Gastrocnemius medialis (tissue), 4 donors: ENCODE measurements at regions not wholly inside any gene's neighbourhood (a gene's known extent, or its start where the extent isn't known, plus 50 kb on each side); places are given as distances from the start of the nearest gene placed in this dataset.

Experiments
- ATAC-seq, 2 donors: fragments of 150-250 bp; one replicate each; pipeline ENCODE4 v1.9.1; 2016
- DNase-seq, 2 donors: peaks; one replicate each; pipeline ENCODE4 v3.0.0-alpha.2; 2019
- H3K27ac ChIP-seq, 4 donors: fragments of 200-600 bp; sonication (generic); 1 replicate in 1 of 4; 2 replicates in 3 of 4; pipeline ENCODE4 v1.5.1; 2016 to 2018; ENCODE audit warnings: mild to moderate bottlenecking in 2 of 4, moderate library complexity in 1 of 4
- H3K27me3 ChIP-seq, 3 donors: fragments of 200-600 bp; sonication (generic) in 2 of 3; 1 replicate in 1 of 3; 2 replicates in 2 of 3; pipeline versions ENCODE4 v1.5.1 to v1.6.0; 2016 to 2019; ENCODE audit warnings: mild to moderate bottlenecking in 1 of 3, moderate library complexity in 1 of 3
- H3K36me3 ChIP-seq, 2 donors: fragments of 200-600 bp; sonication (generic) in 1 of 2; one replicate each; pipeline ENCODE4 v1.5.1; 2017 to 2018
- H3K4me1 ChIP-seq, 2 donors: fragments of 200-600 bp; sonication (generic) in 1 of 2; one replicate each; pipeline ENCODE4 v1.5.1; 2016 to 2017; ENCODE audit warnings: mild to moderate bottlenecking in 2 of 2
- H3K4me3 ChIP-seq, 4 donors: fragments of 200-600 bp; sonication (generic) in 3 of 4; 1 replicate in 1 of 4; 2 replicates in 3 of 4; pipeline ENCODE4 v1.5.1; 2016 to 2019; ENCODE audit warnings: mild to moderate bottlenecking in 2 of 4
- H3K9me3 ChIP-seq, 3 donors: fragments of 200-600 bp; sonication (generic) in 2 of 3; 1 replicate in 1 of 3; 2 replicates in 2 of 3; pipeline ENCODE4 v1.5.1; 2016 to 2019
- CTCF ChIP-seq, 5 experiments: fragments of 450-650 bp in 3 of 5; fragments of 200-600 bp in 2 of 5; sonication (generic) in 2 of 5; IDR thresholded peaks in 4 of 5; conservative IDR thresholded peaks in 1 of 5; 1 replicate in 4 of 5; 2 replicates in 1 of 5; pipeline ENCODE4 v1.5.1; 2016 to 2019; ENCODE audit warnings: antibody characterized with exemption in 5 of 5, mild to moderate bottlenecking in 3 of 5, moderate library complexity in 3 of 5
- POLR2A ChIP-seq, 2 donors: fragments of 450-650 bp; IDR thresholded peaks; one replicate each; pipeline ENCODE4 v1.6.1; 2017; ENCODE audit warnings: antibody characterized with exemption in 2 of 2, mild to moderate bottlenecking in 2 of 2, moderate library complexity in 2 of 2
- in situ Hi-C, 4 donors: fragments of 200-750 bp; cut with MboI; loops; one replicate each; pipeline versions ENCODE4 v1.15.0 to v1.8.0; 2017; ENCODE audit warnings: low sequenced_read_pairs in 4 of 4
- intact Hi-C: fragments of 100-400 bp; cut with DNase I; formaldehyde crosslinking; loops from one replicate; pipeline ENCODE4 v1.15.1; 2023; ENCODE audit warnings: low total_unique reads

- no peak for DNase-seq
- Histone ChIP-seq H3K4me3 (no peak overlapping the region), H3K27ac (no peak overlapping the region), H3K4me1 (no peaks in the 10 kb centered on the region), H3K27me3 (no peaks in the 10 kb centered on the region), H3K36me3 (no peaks in the 10 kb centered on the region), H3K9me3 (no peaks in the 10 kb centered on the region)
- intact Hi-C loops (no loop called here), in situ Hi-C loops (no loop called here)
- no peak for ATAC-seq
- TF ChIP-seq CTCF (IDR thresholded peaks at IDR 0.05 in 4 of 5, conservative IDR thresholded peaks at IDR 0.05 in 1 of 5) (no peak), POLR2A (IDR thresholded peaks at IDR 0.05) (no peak)
Observed at GRCh38 chr3:168267179-168267578, 171.5 kb upstream of the GOLIM4 start.

- in situ Hi-C loops (no loop called here), intact Hi-C loops (no loop called here)
- no peak for TF ChIP-seq CTCF (IDR thresholded peaks at IDR 0.05 in 4 of 5, conservative IDR thresholded peaks at IDR 0.05 in 1 of 5)
- no peak for TF ChIP-seq POLR2A (IDR thresholded peaks at IDR 0.05)
Observed at GRCh38 chr3:168266335-168266734, 170.6 kb upstream of the GOLIM4 start.

GRCh38 chr3:168262887-168263286 is 167.2 kb upstream of the GOLIM4 start:
- DNase-seq (no peak), ATAC-seq (no peak)
- Histone ChIP-seq H3K27me3 (no peaks in the 10 kb centered on the region), H3K4me3 (no peak overlapping the region), H3K9me3 (no peaks in the 10 kb centered on the region), H3K27ac (no peak overlapping the region), H3K4me1 (no peaks in the 10 kb centered on the region), H3K36me3 (no peaks in the 10 kb centered on the region)
- intact Hi-C loops (no loop called here), in situ Hi-C loops (no loop called here)
- TF ChIP-seq CTCF (IDR thresholded peaks at IDR 0.05 in 4 of 5, conservative IDR thresholded peaks at IDR 0.05 in 1 of 5): no peak

More at GRCh38 chr3:168266335-168266734, 170.6 kb upstream of the GOLIM4 start:
- Histone ChIP-seq H3K27ac (no peak overlapping the region), H3K9me3 (no peaks in the 10 kb centered on the region), H3K4me3 (no peak overlapping the region), H3K36me3 (no peaks in the 10 kb centered on the region), H3K4me1 (no peaks in the 10 kb centered on the region), H3K27me3 (no peaks in the 10 kb centered on the region)
- DNase-seq: no peak
- ATAC-seq: no peak

GRCh38 chr3:168260859-168261258 is 165.1 kb upstream of the GOLIM4 start:
- TF ChIP-seq CTCF (IDR thresholded peaks at IDR 0.05 in 4 of 5, conservative IDR thresholded peaks at IDR 0.05 in 1 of 5) (no peak), POLR2A (IDR thresholded peaks at IDR 0.05) (no peak)
- ATAC-seq: no peak
- H3K36me3 ChIP-seq: no peaks in the 10 kb centered on the region
- H3K9me3 ChIP-seq: no peaks in the 10 kb centered on the region
- in situ Hi-C loops (no loop called here), intact Hi-C loops (no loop called here)
- no peaks in the 10 kb centered on the region for H3K4me1 ChIP-seq
- H3K4me3 ChIP-seq: no peak overlapping the region
- no peaks in the 10 kb centered on the region for H3K27me3 ChIP-seq
- H3K27ac ChIP-seq: no peak overlapping the region
- DNase-seq: no peak

- H3K27ac ChIP-seq: no peak overlapping the region
- peaks cover 0 to 9% (median 0%) of the 10 kb centered on the region in 3 donors for H3K27me3 ChIP-seq
- TF ChIP-seq POLR2A (IDR thresholded peaks at IDR 0.05): no peak
- no peak for TF ChIP-seq CTCF (IDR thresholded peaks at IDR 0.05 in 4 of 5, conservative IDR thresholded peaks at IDR 0.05 in 1 of 5)
- no peaks in the 10 kb centered on the region for H3K9me3 ChIP-seq
- H3K4me3 ChIP-seq: no peak overlapping the region
- ATAC-seq (no peak), DNase-seq (no peak)
- no peaks in the 10 kb centered on the region for H3K36me3 ChIP-seq
- H3K4me1 ChIP-seq: peaks cover 10 to 21% of the 10 kb centered on the region in 2 donors
- in situ Hi-C loops: no loop called here
- intact Hi-C loops: no loop called here
Observed at GRCh38 chr3:168251371-168251770, 155.6 kb upstream of the GOLIM4 start.
